ENCODE measurements at regions not wholly inside any gene's neighbourhood (a gene's known extent, or its start where the extent isn't known, plus 50 kb on each side); places are given as distances from the start of the nearest gene placed in this dataset.

DNA sequence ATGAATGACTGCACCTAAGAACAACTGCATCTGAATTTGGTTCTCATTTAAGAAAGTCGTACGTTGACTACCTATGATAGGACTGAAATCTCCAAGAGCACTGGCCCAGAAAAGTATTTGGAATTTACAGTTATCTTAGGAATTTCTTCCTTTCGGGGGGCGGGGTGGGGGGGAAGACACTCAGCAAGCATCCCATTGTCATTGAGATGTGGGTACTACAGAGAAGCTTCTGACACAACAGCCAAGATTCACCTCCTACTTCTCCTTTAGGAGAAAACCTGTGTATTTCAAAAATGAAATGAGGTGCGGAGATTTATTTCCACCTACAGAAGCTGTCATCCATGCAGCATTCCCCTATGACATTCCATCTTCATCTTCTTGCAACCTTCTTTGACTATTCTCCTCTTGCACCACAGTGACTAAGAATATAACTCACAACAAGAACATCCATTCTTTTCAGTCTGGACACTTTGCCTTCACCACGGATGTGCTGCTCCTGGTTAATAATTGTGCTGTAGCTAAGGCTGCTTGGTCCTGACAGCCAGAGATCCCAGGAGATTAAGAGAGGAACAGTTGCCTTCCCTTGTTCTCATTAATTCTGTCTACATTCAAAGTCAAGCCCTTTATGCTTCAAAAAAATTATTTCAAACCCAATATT lies 98.4 kb upstream of the FRMD4A start:
- TF ChIP-seq JUND (IDR thresholded peaks at IDR 0.05) = no peak
- no peak for TF ChIP-seq CTCF (IDR thresholded peaks at IDR 0.05)
- TF ChIP-seq MEF2A (IDR thresholded peaks at IDR 0.05; ENCODE audit: borderline replicate concordance, low read depth) = no peak
- no peak for TF ChIP-seq EP300 (IDR thresholded peaks at IDR 0.05; ENCODE audit: borderline replicate concordance in 1 of 2, low read depth in 1 of 2, low read length in 1 of 2)
- TF ChIP-seq NFIC (IDR thresholded peaks at IDR 0.05; ENCODE audit: borderline replicate concordance) = no peak
- TF ChIP-seq TAF1 (IDR thresholded peaks at IDR 0.05; ENCODE audit: borderline replicate concordance, low read depth, low read length) = no peak

All from SK-N-SH (cell line).